ENCODE measurements at regions not wholly inside any gene's neighbourhood (a gene's known extent, or its start where the extent isn't known, plus 50 kb on each side); places are given as distances from the start of the nearest gene placed in this dataset.

GRCh38 chr5:136814619-136815378 is 449.5 kb upstream of the TRPC7 start:
- TF ChIP-seq, protein P1, sequence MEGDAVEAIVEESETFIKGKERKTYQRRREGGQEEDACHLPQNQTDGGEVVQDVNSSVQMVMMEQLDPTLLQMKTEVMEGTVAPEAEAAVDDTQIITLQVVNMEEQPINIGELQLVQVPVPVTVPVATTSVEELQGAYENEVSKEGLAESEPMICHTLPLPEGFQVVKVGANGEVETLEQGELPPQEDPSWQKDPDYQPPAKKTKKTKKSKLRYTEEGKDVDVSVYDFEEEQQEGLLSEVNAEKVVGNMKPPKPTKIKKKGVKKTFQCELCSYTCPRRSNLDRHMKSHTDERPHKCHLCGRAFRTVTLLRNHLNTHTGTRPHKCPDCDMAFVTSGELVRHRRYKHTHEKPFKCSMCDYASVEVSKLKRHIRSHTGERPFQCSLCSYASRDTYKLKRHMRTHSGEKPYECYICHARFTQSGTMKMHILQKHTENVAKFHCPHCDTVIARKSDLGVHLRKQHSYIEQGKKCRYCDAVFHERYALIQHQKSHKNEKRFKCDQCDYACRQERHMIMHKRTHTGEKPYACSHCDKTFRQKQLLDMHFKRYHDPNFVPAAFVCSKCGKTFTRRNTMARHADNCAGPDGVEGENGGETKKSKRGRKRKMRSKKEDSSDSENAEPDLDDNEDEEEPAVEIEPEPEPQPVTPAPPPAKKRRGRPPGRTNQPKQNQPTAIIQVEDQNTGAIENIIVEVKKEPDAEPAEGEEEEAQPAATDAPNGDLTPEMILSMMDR (IDR thresholded peaks at IDR 0.05 in 4 of 5, conservative IDR thresholded peaks at IDR 0.05 in 1 of 5) = no peak
- TF ChIP-seq POLR2A (IDR thresholded peaks at IDR 0.05) = no peak
